Endothelial cell of umbilical vein (primary cell): ENCODE measurements at regions not wholly inside any gene's neighbourhood (a gene's known extent, or its start where the extent isn't known, plus 50 kb on each side); places are given as distances from the start of the nearest gene placed in this dataset.

Experiments used
- BruUV-seq: library from RNA; stranded (reverse); fragments of 400-500 nt; replicated peaks from 2 replicates; lab custom pipeline; 2021; lab: Mats Ljungman, UMichigan
- CTCF ChIA-PET: fragments of 300-600, 350-600 bp; sonication (Branson Sonifier 250); formaldehyde crosslinking; loops from one replicate; lab custom pipeline; 2021; ENCODE audit warnings: antibody characterized with exemption, inconsistent platforms; lab: Charles Lee
- POLR2A ChIA-PET: fragments of 300-600, 350-600 bp; sonication (Branson Sonifier 250); formaldehyde crosslinking; loops from one replicate; lab custom pipeline; 2021; ENCODE audit warnings: antibody characterized with exemption, inconsistent platforms; lab: Charles Lee
- DNase-seq: peaks from one replicate; pipeline ENCODE4 v3.0.0-alpha.2; 2011; ENCODE audit warnings: low read depth, low spot score
- FAIRE-seq: peaks from 2 replicates; lab custom pipeline; 2011; peaks lifted over from hg19 to GRCh38; lab: Jason Lieb, UNC
- H2AFZ ChIP-seq: 2 replicates; pipeline ENCODE4 v1.6.0; 2012; ENCODE audit warnings: low read depth, low read length, control low read depth, inconsistent platforms
- H3K27ac ChIP-seq: 2 replicates; pipeline ENCODE4 v1.5.1; 2011; ENCODE audit warnings: low read depth, mild to moderate bottlenecking, control low read depth, low read length, moderate library complexity; ENCODE audit not compliant: insufficient read depth
- H3K27me3 ChIP-seq, 2 experiments: 2 replicates each; pipeline versions ENCODE4 v1.6.0 to v1.6.1; 2011; ENCODE audit warnings: low read length in 2 of 2, mixed read lengths in 1 of 2; ENCODE audit not compliant: control insufficient read depth in 2 of 2, insufficient read depth in 2 of 2
- H3K36me3 ChIP-seq, 2 experiments: 2 replicates in 1 of 2; 3 replicates in 1 of 2; pipeline ENCODE4 v1.5.1; 2011; ENCODE audit warnings: low read length in 2 of 2, mild to moderate bottlenecking in 1 of 2, moderate library complexity in 1 of 2; ENCODE audit not compliant: control insufficient read depth in 2 of 2, insufficient read depth in 2 of 2; ENCODE audit errors: extremely low read depth in 1 of 2
- H3K4me1 ChIP-seq: 3 replicates; pipeline ENCODE4 v1.5.1; 2011; ENCODE audit warnings: mild to moderate bottlenecking, low read length; ENCODE audit not compliant: control insufficient read depth, insufficient read depth; ENCODE audit errors: extremely low read depth
- H3K4me2 ChIP-seq: 2 replicates; pipeline ENCODE4 v1.6.1; 2011; ENCODE audit warnings: low read length, control low read depth, mixed read lengths; ENCODE audit not compliant: insufficient read depth
- H3K4me3 ChIP-seq, 3 experiments: fragments of 200-600 bp in 1 of 3; sonication (generic), shearing (Covaris generic) in 1 of 3; replicated peaks in 1 of 3; 2 replicates each; pipeline ENCODE4 v1.5.1; 2011 to 2016; ENCODE audit warnings: control low read depth in 3 of 3, low read length in 3 of 3, mild to moderate bottlenecking in 2 of 3, inconsistent platforms in 1 of 3, low read depth in 1 of 3, moderate library complexity in 1 of 3; ENCODE audit not compliant: insufficient read depth in 1 of 3
- H3K79me2 ChIP-seq: 2 replicates; pipeline ENCODE4 v1.6.0; 2012; ENCODE audit warnings: low read length, inconsistent platforms; ENCODE audit not compliant: control insufficient read depth, insufficient read depth
- H3K9ac ChIP-seq: replicated peaks from 2 replicates; pipeline ENCODE3; 2011; ENCODE audit warnings: low read length, control low read depth; ENCODE audit not compliant: insufficient read depth; ENCODE audit errors: extremely low read depth
- H3K9me1 ChIP-seq: replicated peaks from 3 replicates; pipeline ENCODE4 v1.6.0; 2011; ENCODE audit warnings: mild to moderate bottlenecking, low read length; ENCODE audit not compliant: control insufficient read depth, insufficient read depth; ENCODE audit errors: extremely low read depth
- H3K9me3 ChIP-seq: replicated peaks from 2 replicates; pipeline ENCODE4 v1.5.1; 2012; ENCODE audit warnings: low read length, inconsistent platforms; ENCODE audit not compliant: control insufficient read depth, insufficient read depth
- H4K20me1 ChIP-seq: replicated peaks from 2 replicates; pipeline ENCODE3; 2011; ENCODE audit warnings: mild to moderate bottlenecking, low read length; ENCODE audit not compliant: control insufficient read depth, insufficient read depth; ENCODE audit errors: extremely low read depth
- EZH2 ChIP-seq: IDR thresholded peaks from 2 replicates; pipeline ENCODE4 v1.6.1; 2012; ENCODE audit warnings: borderline replicate concordance, low read depth, mild to moderate bottlenecking, moderate library complexity, low read length, inconsistent platforms; ENCODE audit not compliant: severe bottlenecking
- FOS ChIP-seq: IDR thresholded peaks from 2 replicates; pipeline ENCODE4 v1.6.1; 2011; ENCODE audit warnings: mild to moderate bottlenecking, low read length, moderate library complexity, borderline replicate concordance; ENCODE audit not compliant: insufficient read depth
- GATA2 ChIP-seq: IDR thresholded peaks from 2 replicates; pipeline ENCODE4 v1.7.0; 2011; ENCODE audit warnings: low read depth, mild to moderate bottlenecking, moderate library complexity, mixed read lengths, low read length; ENCODE audit not compliant: insufficient read length, insufficient read depth
- JUN ChIP-seq: IDR thresholded peaks from 2 replicates; pipeline ENCODE4 v1.6.1; 2011; ENCODE audit warnings: borderline replicate concordance, low read depth; ENCODE audit not compliant: insufficient read length, insufficient read depth
- MYC ChIP-seq: IDR thresholded peaks from one replicate; pipeline ENCODE4 v1.6.1; 2011; ENCODE audit warnings: mild to moderate bottlenecking, low read depth, low read length
- POLR2A ChIP-seq: IDR thresholded peaks from 2 replicates; pipeline ENCODE4 v1.6.1; 2012; ENCODE audit warnings: low read depth, mild to moderate bottlenecking, control low read depth, low read length
- POLR2AphosphoS5 ChIP-seq: IDR thresholded peaks from 2 replicates; pipeline ENCODE4 v1.6.1; 2012; ENCODE audit warnings: low read depth, mild to moderate bottlenecking, control low read depth, low read length, moderate library complexity; ENCODE audit not compliant: insufficient read depth
- dilution Hi-C: fragments of 300-500 bp; cut with MboI; formaldehyde crosslinking; loops from one replicate; pipeline ENCODE4 v1.15.0; 2019; ENCODE audit warnings: low sequenced_read_pairs; ENCODE audit not compliant: extremely low pct_ligation_motif_present
- intact Hi-C: fragments of 100-400 bp; cut with micrococcal nuclease; formaldehyde crosslinking; loops from one replicate; pipeline ENCODE4 v1.10.0; 2022
- TF ChIP-seq, protein P1 (sequence below): IDR thresholded peaks from 2 replicates; pipeline ENCODE4 v1.6.1; 2011; ENCODE audit not compliant: insufficient read depth, insufficient read length
- TF ChIP-seq, protein P2 (sequence below), 2 donors: IDR thresholded peaks; 1 replicate in 1 of 2; 2 replicates in 1 of 2; pipeline ENCODE4 v1.5.1; 2011; ENCODE audit warnings: low read length in 2 of 2, mild to moderate bottlenecking in 2 of 2, moderate library complexity in 2 of 2, control low read depth in 1 of 2, inconsistent platforms in 1 of 2, low read depth in 1 of 2; ENCODE audit not compliant: insufficient read depth in 1 of 2; ENCODE audit errors: extremely low read depth in 1 of 2

DNA sequence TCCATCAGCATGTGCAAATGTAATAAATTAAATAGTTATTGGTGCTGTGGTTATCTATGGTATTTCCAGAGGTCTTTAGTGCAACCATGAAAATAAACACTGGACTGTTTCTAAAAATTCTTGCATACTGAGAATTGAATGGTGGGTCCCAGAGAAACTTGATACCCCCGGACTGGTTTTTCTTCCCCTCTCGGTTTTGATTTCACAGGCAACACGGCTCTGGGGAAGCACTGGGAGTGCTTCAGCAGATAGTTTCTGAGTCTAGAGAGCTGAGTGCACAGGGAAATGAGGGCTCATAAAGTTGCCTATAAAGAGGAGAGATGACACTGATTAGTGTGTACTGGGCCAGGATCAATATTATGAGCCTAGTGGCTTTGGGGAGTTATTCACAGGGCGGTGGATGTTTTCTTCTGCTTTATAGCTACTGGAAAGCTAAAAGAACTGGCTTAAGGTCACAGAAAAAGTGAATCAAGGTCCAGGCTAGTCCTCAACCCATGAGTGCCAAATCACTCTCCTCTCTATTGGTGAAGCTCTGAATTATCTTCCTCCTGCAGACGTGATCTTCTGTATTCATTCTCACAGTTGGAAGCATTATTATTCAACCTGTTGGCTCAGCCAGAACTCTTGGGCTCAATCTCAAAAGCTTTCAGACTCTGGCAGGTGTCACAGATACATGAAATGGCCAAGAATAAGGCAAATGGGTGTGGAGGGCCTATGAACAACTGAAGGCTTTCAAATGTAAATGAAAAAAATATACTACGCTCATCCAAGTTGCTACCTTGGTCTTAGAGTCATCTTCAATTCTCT, 170.2 kb upstream of the HMHB1 start:
- POLR2A ChIA-PET: no interaction called here
- FAIRE-seq: no peak
- no peak overlapping the region for H3K4me2 ChIP-seq

More for the DNA sequence above, 170.2 kb upstream of the HMHB1 start:
- no TSS peak for BruUV-seq
- Histone ChIP-seq H3K4me1 (no peaks in the 10 kb centered on the region), H3K9me3 (no peaks in the 10 kb centered on the region), H3K27ac (no peak overlapping the region), H3K9ac (no peak overlapping the region), H4K20me1 (no peaks in the 10 kb centered on the region), H3K36me3 (no peaks in the 10 kb centered on the region), H2AFZ (no peak overlapping the region), H3K9me1 (no peaks in the 10 kb centered on the region), H3K79me2 (no peaks in the 10 kb centered on the region), H3K4me3 (no peak overlapping the region), H3K27me3 (no peaks in the 10 kb centered on the region)
- DNase-seq: no peak
- CTCF ChIA-PET: interaction anchor here (0.6 kb wide), 1 partner anchor 268 kb away, joined by 5 read pairs; no protein-coding TSS in a partner anchor
- TF ChIP-seq, protein P1, sequence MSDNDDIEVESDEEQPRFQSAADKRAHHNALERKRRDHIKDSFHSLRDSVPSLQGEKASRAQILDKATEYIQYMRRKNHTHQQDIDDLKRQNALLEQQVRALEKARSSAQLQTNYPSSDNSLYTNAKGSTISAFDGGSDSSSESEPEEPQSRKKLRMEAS: no peak
- no peak for TF ChIP-seq FOS
- TF ChIP-seq GATA2: no peak
- TF ChIP-seq JUN: no peak
- no peak for TF ChIP-seq EZH2
- TF ChIP-seq POLR2AphosphoS5: no peak
- no peak for TF ChIP-seq POLR2A
- no peak for TF ChIP-seq MYC
- TF ChIP-seq, protein P2, sequence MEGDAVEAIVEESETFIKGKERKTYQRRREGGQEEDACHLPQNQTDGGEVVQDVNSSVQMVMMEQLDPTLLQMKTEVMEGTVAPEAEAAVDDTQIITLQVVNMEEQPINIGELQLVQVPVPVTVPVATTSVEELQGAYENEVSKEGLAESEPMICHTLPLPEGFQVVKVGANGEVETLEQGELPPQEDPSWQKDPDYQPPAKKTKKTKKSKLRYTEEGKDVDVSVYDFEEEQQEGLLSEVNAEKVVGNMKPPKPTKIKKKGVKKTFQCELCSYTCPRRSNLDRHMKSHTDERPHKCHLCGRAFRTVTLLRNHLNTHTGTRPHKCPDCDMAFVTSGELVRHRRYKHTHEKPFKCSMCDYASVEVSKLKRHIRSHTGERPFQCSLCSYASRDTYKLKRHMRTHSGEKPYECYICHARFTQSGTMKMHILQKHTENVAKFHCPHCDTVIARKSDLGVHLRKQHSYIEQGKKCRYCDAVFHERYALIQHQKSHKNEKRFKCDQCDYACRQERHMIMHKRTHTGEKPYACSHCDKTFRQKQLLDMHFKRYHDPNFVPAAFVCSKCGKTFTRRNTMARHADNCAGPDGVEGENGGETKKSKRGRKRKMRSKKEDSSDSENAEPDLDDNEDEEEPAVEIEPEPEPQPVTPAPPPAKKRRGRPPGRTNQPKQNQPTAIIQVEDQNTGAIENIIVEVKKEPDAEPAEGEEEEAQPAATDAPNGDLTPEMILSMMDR (IDR thresholded peaks at IDR 0.05; ENCODE audit: extremely low read depth in 1 of 2, insufficient read depth in 1 of 2, low read depth in 1 of 2, low read length in 2 of 2): no peak
- dilution Hi-C loops (no loop called here), intact Hi-C loops (no loop called here)
